ENCODE measurements at regions not wholly inside any gene's neighbourhood (a gene's known extent, or its start where the extent isn't known, plus 50 kb on each side); places are given as distances from the start of the nearest gene placed in this dataset.

GRCh38 chr1:106962591-106962990, 93.9 kb upstream of the PRMT6 start:
- no peak for DNase-seq (ENCODE audit: low read depth in 2 of 2)

DNA sequence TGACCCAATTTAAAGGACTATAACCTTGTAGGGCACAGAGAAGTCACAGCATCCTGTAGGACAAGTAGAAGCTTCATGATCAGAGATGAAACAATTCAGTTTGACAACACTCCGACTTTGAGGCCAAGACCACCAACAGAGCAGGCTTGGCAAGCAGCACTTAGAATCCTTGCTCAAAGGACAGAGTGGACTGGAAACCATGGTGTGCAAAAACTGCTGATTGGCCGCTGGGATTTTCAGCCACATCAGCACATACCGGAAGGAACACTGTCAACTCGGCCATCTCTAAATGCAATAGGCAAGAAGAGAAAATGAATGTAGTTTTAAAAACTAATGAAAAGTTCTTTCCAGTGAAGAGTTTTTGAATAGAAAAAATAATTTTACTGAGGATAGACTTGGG, 92.0 kb upstream of the PRMT6 start:
- DNase-seq (ENCODE audit: low read depth in 2 of 2): no peak

DNA sequence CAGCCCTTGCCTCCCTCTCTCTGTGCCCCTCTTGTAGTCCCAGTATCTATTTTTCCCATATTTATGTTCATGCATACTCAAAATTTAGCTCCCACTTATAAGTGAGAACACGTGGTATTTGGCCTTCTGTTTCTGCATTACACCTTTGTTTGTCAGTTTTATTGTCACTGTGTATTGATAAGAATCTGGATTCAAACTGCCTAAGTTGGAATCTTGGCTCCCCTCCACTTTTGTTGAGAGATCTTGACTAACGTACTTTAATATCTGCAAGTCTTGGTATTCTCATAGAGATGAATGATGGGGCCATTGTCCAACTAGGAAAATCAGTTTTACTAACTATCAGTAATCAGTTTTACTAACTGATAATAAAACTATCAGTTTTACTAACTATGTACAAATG, 87.8 kb upstream of the PRMT6 start:
- no peak for DNase-seq (ENCODE audit: low read depth in 2 of 2)

- no peak for DNase-seq (ENCODE audit: low read depth in 2 of 2)
These were observed 86.7 kb upstream of the PRMT6 start for GRCh38 chr1:106969731-106970130.

DNA sequence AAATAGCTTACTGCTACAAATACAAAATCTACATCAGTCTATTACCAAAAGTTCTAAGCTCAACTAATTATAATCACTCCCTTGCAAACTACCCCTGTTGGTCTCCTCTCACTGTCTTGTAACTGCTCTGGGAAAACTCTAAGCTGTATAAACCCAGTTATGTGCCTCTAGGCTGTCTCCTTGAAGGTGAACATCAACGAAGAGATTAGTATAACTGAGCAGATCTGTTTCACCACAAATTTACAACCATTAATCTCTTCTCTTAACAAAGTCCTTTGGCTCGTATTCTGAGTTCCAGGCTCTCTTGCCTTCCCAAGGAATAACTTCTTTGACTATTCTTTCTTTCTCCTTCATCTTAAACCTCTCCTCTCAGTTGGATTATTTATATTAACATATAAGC, 84.4 kb upstream of the PRMT6 start:
- DNase-seq (ENCODE audit: low read depth in 2 of 2): no peak

DNA sequence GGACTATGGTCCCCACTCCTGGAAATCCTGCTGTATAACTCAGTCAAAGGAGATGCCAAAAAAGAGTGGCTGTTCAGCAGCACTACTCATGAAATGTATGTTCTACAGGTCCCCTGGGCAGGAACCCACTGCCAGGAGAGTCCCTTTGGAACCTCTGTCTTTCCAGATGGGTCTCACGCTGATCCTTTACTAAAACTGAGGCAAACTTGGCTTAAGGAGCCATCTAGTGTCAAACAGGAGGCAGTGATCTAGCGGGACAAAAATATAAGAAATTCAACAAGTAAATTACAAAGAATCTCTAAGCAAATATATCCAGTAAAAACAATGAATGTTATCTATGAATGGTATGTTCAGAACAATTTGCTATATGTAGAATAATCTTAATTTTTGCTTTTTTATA, 80.5 kb upstream of the PRMT6 start:
- no peak for DNase-seq (ENCODE audit: low read depth in 2 of 2)

GRCh38 chr1:106978477-106979322, 77.8 kb upstream of the PRMT6 start:
- no peak for DNase-seq (ENCODE audit: low read depth in 2 of 2)

DNA sequence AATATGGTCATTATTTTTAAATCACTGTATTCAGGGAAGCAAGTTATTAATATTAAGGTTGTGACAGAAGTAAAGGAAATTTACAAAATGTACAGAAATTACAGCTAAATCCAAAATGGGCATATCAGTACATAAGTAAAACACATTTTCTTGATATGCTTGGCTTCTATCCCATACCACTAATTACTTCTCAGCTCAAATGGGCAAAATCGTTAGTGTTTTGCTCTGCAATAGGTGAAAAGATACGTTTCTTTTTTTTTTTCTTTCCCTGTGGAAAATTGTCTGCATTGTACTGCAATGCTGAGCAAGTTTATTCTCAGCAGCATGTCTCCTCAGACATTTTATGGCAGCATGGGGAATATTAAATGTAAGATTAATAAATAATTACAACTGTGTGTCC, 77.1 kb upstream of the PRMT6 start:
- no peak for DNase-seq (ENCODE audit: low read depth in 2 of 2)

GRCh38 chr1:106980121-106980520, 76.4 kb upstream of the PRMT6 start:
- no peak for DNase-seq (ENCODE audit: low read depth in 2 of 2)

DNA sequence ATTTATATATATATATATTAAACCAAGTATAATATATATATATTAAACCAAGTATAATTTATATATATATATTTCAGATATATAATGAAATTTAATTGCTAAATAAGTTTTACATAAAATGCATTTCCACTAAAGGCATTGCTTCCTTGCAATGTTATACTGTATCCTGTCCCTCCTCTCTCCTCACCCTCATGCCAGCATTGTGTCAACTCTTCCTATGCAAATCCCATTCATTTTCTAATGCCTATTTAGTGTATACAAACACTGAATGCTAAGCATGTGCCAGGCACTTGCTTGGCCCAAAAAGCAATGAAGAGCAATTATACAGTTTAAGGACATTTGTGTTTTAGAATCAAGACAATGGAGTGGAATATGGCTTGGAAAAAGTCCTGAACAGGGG, 71.7 kb upstream of the PRMT6 start:
- no peak for DNase-seq (ENCODE audit: low read depth in 2 of 2)

- no peak for DNase-seq (ENCODE audit: low read depth in 2 of 2)
These were observed 69.9 kb upstream of the PRMT6 start for GRCh38 chr1:106986603-106987002.

- no peak for DNase-seq (ENCODE audit: low read depth in 2 of 2)
These were observed 60.5 kb upstream of the PRMT6 start for GRCh38 chr1:106995970-106996369.

DNA sequence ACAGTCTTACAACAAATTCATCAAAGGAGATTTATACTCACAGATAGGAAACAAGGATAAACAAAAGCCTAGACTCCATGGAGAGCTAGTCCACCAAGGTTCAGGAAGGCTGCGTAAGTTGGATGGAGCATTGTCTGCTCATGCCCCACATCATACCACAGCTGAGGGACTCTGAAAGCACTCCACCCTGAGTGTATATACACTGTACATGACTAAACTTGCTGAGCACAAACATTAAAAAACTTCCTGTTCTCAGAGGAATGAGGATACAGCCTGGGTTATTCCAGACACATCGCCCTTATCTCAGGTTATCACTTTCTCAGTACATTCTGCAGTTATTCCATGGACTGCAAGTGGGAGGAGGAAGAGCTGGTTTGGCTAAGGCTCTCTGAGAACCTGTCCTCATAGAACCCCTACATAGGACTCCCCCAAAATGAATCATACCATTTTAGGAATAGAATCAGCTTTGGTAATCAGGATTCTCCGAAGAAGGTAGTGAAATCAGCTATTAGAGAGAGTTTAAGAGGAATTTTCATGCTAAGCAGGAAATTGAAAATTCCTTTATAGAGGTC, 58.0 kb upstream of the PRMT6 start:
- DNase-seq (ENCODE audit: low read depth in 2 of 2): no peak

DNA sequence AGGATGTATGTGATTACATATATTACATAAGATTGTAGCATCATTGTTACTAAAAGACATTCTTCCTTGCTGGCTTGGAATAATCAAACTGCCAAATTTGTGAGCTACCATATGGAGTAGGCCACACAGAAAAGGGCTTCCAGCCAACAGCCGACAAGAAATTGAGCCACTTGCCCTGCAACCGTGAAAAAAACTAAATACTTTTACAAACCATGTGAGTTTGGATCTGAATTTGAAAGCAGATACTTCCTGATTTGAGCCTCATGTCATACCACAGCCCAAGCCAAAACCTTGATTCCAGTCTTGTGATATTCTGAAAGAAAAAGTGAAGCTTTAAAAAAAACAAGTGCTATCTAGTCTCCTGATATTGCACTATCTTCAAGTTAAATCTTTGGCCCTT, 55.6 kb upstream of the PRMT6 start:
- no peak for DNase-seq (ENCODE audit: low read depth in 2 of 2)

DNA sequence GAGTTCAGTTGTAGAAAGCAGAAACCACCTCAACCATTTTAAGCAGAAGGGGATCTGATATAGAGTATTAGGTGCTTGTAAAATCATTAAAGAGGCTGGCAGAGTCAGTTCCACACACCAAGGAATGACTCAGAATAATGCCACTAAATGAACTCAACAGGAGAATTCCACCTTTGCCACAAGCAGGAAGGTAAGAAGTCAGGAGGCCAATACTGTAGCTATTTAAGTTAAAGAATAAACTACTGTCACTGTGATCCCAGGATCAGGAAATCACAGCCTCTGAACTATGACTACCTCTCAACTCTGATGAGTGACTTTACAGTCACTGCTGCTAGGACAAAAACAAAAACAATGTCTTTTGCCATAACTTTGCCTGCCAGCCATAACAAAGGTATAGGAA, 52.5 kb upstream of the PRMT6 start:
- no peak for DNase-seq (ENCODE audit: low read depth in 2 of 2)

- DNase-seq (ENCODE audit: low read depth in 2 of 2): no peak
These were observed 52.1 kb upstream of the PRMT6 start for GRCh38 chr1:107004421-107004820.
